ENCODE measurements at regions not wholly inside any gene's neighbourhood (a gene's known extent, or its start where the extent isn't known, plus 50 kb on each side); places are given as distances from the start of the nearest gene placed in this dataset.
"Not testable (repeated sequence)": the region's sequence is repeated elsewhere in the genome, so short reads cannot be mapped to it uniquely, and the experiment has no call there.

DNA sequence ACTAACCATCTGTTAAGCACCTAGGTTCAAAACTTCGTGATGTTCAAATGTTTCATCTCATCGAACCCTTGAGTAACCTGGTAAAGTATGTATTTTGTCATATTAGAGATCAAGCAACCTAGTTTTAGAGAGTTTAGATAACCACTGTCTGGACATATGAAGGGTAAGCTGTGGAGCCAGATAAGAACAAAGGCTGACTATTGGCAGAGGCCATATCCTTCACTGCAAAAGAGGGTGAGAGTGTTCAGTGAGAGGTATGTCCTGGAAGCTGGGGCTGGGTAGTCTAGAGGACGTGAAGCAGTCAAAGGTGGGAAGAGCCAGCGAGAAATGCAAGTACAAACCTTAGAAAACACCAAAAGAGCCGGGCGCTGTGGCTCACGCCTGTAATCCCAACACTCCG lies 573.1 kb upstream of the KLF4 start:
- no peak for DNase-seq (ENCODE audit: low spot score)

- DNase-seq (ENCODE audit: low spot score), result no peak
Measured at GRCh38 chr9:108060175-108060574, 570.6 kb upstream of the KLF4 start.

DNA sequence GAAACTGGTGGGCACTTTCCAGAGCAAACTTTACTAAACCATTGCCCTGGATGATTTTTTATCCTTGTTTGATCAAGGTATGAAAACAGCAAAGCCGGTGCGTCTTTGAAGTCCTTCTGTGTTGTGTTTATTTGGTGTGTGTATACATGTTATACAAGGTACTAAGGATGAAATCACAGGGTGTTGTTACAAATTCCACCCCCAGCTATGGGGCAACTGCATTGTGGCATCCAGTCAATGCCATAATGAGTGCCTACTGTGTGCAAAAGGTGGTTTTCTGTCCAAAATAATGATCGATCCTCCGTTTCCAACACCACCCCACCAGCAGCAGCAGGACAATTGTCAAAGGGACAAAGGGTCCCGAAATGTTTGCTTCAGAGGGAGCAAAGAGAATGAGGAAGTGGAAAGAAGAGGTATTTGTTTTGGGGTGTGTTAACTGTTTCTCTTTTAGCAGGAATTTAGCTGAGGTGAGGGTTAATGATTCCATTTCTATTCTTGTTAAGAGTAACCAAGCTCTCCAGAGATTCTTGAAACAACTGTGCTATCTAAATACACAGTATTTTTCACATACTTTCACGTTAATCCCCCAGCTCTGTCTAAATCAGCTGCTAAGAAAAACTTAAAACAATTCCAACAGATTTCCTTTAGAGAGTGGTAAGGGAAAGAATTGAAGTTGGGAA lies 568.7 kb upstream of the KLF4 start:
- DNase-seq (ENCODE audit: low spot score), result no peak

DNA sequence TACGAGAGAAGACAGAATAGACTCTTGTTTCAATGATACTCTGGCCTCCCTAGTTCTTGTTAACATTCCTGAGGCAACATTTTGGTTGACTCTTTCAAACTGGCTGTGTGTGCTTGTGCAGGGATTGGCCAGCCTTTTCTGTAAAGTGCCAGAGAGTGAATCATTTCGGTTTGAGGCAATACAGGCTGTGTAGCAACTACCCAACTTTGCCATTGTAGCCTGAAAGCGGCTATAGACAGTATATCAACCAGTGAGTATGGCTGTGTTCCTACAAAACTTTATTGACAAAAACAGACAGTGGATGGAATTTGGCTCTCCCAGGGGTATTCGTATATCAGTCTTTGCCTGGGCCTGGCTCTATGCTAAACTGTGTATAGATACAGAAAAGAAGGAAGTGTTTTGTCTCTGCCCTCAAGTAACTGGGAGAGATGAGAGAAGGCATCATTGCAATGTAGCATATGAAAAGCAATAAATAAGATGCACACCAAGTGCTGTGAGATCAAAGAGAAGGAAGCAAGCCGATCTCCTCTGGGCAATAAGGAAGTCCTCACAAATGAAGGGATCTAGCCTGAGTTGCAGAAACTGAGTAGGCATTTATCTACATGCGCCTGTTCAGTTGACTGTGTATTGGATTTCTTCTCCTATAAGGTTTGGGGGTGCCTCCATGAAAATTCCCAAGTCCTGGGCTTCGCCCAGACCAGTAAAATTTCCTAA lies 568.0 kb upstream of the KLF4 start:
- DNase-seq (ENCODE audit: low spot score), result peak; percentile 41

DNA sequence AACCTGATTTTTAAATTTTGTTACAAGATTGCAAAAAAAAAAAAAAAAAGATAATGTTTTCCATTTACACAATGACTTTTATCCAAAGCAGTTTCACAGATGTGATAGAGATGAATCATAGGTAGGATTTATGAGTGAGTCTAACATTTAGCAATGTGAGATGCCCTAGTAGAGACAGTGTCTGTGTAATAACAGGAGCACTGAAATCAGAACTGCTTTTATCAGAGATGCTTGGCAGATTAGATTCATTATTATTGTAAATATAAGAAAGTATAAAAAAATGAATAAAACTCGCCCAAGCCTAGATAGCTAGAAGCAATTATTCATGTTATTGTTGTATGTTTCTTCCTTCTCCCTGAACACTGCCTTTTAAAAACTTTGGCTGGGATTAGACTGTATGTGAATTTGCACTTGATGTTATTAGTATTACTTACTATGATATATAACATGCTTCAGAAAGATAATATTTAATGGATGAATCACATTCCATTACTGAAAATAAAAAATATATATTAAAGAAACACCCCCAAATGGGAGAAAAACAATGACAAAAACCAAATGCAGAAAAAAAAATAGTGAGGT lies 567.3 kb upstream of the KLF4 start:
- DNase-seq (ENCODE audit: low spot score), result no peak

GRCh38 chr9:108056084-108056804 lies 566.7 kb upstream of the KLF4 start:
- DNase-seq (ENCODE audit: low spot score), result peak; percentile 90

DNA sequence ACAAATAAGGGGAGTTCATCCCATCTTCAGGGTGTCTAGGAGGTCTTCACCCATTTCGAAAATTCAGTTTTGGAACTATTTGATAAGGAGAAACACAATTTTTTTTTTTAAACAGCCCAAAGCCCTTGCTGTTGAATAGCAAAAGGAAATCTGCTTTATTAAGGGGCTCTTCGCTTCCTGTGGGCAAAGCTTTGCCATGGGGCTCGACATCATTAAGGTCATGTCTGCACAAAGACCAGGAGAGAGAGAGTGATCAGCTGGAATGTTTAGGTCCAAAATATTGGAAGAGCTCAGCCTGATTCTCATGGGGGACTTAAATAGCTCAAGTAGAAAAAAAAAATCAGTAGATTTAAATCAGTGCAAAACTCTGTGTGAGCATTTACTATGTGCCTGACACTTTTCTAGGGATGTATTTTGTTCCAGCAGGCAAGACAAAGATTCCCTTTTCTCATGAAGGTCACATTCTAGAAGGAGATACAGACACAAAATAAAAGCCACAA lies 564.6 kb upstream of the KLF4 start:
- DNase-seq (ENCODE audit: low spot score), result no peak

DNA sequence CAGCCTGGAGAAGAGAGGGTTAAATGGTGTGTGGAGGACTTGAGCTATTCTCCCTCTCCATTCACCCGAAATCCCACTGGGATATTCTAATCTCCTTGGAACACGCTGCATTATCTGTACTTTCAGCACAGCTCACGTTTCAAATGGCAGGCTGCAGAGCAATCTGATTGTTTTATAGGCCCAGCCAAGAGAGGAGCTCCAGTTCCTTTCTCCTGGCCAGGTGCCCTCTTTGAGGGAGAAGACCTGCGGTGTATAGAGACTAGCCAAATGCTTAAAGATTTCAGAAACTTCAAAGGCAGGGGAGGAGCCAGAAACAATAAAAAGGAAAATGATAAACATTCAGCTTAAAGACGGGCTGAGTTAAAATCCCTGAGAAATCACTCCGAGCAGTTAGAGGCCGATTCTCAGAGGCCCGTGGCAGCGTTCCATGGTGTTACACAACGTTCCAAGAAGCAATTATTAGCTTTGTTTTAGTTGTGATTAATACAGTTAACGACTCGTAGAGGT lies 564.0 kb upstream of the KLF4 start:
- no peak for DNase-seq (ENCODE audit: low spot score)

DNA sequence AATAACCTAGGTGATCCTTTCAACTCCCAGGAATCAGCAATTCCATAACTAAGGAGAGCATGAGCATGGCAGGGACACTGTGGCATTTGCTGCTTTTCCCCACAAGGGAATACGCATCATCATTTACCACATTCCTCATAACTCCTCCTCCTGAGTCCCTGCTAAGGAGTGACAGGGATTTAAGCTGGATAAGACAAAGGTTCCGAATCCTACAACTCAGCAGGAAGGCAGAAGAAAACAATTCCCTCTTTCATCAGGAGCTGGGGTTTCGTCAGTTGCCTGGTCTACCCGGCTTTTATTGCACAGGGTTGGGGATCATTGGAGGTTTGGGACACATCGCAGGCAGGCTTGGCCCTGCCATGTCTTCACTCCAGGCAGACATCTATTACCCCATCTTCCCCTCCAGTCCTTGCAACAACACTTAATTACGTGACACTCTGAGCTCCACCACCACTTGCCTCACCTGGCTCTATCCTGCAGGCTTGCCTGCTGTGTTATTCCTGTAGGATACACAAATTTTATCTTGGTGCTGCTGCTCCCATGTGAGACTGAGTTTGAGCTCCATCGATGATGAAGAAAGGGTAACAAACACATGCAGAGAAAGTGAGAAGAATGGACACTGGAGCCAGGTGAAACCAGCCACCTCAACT lies 563.0 kb upstream of the KLF4 start:
- DNase-seq (ENCODE audit: low spot score), result no peak

GRCh38 chr9:108050894-108051293 lies 561.3 kb upstream of the KLF4 start:
- no peak for DNase-seq (ENCODE audit: low spot score)

DNA sequence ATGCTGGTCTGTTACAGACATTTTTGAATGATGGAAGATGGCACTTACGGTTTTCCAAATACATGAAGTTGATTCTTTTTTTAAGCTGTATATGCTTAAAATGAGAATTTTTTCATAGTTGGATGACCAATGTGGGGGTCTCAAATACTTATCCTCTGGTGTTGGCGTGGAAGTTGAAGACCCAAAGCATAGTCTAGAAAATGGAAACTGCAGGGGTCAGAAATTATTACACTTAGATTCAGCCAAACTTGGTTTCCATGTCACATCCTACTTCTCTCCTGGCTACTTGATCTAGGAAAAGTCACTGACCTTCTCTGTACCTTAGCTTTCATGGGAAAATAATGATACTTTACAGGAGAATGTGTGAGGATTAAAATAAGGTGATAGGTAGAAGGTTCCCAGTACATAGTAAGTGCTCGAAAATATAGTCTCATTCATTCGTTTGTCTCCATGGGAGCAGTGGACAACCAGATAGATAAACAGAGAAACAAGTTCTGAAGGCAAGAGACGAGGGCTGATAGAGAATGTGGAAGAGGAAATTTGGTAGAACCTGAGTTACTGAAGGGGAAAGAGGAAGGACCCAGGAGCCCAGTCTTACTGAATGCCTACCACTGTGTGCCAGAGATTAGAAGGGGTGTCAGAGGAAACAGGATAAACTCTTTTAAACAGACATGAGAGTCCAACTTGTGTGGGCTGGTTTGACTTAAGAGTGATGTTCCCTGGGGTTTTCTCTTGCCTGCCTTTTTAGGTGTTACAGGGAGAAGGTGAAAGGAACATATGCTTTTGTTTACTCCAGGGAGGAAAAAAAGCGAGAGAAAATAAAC lies 560.3 kb upstream of the KLF4 start:
- no peak for DNase-seq (ENCODE audit: low spot score)

DNA sequence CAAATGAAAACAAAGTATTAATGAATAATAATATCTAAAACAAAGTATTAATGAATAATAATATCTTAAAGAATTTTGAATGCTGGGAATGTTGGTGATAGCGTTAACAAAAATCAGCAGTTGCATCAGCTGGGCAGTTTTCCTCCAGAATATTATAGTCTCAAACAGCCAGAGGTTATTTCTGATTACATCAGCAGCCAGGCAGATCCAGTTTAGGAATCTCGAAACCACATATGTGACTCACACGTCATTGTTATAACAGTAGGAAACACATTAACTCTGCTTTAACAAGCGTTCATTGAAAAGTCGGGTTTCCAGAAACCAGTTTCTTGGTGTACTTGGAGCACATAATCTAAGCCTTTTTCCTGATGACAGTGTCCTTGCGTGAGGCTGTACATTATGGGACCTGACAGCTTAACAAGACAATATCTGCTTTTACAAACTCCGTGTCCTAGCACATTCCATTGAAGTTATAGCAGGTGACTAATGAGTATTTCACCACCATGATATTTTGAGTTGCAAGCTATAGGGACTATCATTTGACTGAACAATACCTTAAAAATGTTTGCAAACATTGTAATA lies 559.5 kb upstream of the KLF4 start:
- DNase-seq (ENCODE audit: low spot score), result peak; percentile 63

- DNase-seq (ENCODE audit: low spot score), result no peak
Measured at GRCh38 chr9:108048406-108049025, 558.9 kb upstream of the KLF4 start.

- DNase-seq (ENCODE audit: low spot score), result not testable (repeated sequence)
Measured at GRCh38 chr9:108047777-108048176, 558.2 kb upstream of the KLF4 start.

DNA sequence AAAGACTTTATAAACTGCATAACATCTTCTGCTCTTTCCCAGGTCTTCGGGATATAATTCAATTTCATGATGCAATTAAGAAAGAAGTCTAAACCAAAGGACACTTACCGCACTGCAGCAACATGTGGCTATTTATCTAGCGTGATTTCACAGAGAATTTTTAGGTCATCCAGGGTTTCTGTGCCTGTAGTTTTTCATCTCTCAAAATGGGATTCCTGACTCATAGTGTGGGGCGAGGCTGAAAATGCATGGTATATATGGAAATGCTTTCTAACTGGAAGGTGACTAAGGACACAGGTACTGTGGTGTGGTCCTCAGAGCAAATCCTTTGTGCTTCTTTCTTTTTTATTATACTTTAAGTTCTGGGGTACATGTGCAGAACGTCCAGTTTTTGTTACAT lies 557.7 kb upstream of the KLF4 start:
- no peak for DNase-seq (ENCODE audit: low spot score)

DNA sequence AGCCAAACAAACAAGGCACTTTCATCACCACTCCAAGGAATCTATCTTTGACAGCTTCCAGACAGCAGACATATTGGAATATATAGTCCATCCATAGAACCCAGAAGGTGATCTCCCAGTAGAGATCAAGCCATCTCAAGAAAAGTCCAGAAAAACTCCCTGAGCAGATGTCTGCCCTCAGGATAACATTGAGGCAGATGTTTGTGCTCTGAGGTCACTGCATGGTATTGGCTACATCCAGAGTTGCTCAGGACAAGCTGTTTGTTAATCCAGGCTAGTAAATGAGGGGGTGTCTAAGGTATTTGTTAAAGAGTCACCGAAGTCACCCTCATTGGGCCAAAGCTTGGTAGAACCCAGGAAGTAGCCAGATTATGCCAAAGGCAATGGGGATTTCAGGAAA lies 556.3 kb upstream of the KLF4 start:
- DNase-seq (ENCODE audit: low spot score), result no peak

GRCh38 chr9:108043585-108043984 lies 554.0 kb upstream of the KLF4 start:
- DNase-seq (ENCODE audit: low spot score), result no peak

GRCh38 chr9:108041551-108041950 lies 552.0 kb upstream of the KLF4 start:
- no peak for DNase-seq (ENCODE audit: low spot score)

GRCh38 chr9:108040783-108041182 lies 551.2 kb upstream of the KLF4 start:
- DNase-seq (ENCODE audit: low spot score), result no peak

- no peak for DNase-seq (ENCODE audit: low spot score)
Measured at GRCh38 chr9:108039493-108039892, 549.9 kb upstream of the KLF4 start.

All from kidney capillary endothelial cell (primary cell).